Astrocyte of the hippocampus (primary cell): ENCODE measurements at regions not wholly inside any gene's neighbourhood (a gene's known extent, or its start where the extent isn't known, plus 50 kb on each side); places are given as distances from the start of the nearest gene placed in this dataset.

Experiments used
- DNase-seq: peaks from one replicate; pipeline ENCODE4 v3.0.0; 2011; ENCODE audit warnings: low read depth, low spot score

GRCh38 chr4:137206781-137207180 lies 325.5 kb downstream of the PCDH18 start:
- no peak for DNase-seq

GRCh38 chr4:137203601-137204000 lies 328.7 kb downstream of the PCDH18 start:
- peak; percentile 37 for DNase-seq

GRCh38 chr4:137200322-137200721 lies 332.0 kb downstream of the PCDH18 start:
- DNase-seq, result no peak

GRCh38 chr4:137198791-137199190 lies 333.5 kb downstream of the PCDH18 start:
- DNase-seq, result no peak

GRCh38 chr4:137194670-137195069 lies 337.6 kb downstream of the PCDH18 start:
- DNase-seq, result no peak

GRCh38 chr4:137193564-137193963 lies 338.7 kb downstream of the PCDH18 start:
- no peak for DNase-seq

GRCh38 chr4:137181293-137181899 lies 350.9 kb downstream of the PCDH18 start:
- DNase-seq, result no peak

GRCh38 chr4:137180349-137180748 lies 351.9 kb downstream of the PCDH18 start:
- DNase-seq, result no peak

- DNase-seq, result no peak
Measured at GRCh38 chr4:137156807-137157206, 375.5 kb downstream of the PCDH18 start.

- DNase-seq, result peak; percentile 15
Measured at GRCh38 chr4:137156054-137156453, 376.2 kb downstream of the PCDH18 start.

GRCh38 chr4:137131201-137131600 lies 401.1 kb downstream of the PCDH18 start:
- no peak for DNase-seq

GRCh38 chr4:137129845-137130244 lies 402.4 kb downstream of the PCDH18 start:
- DNase-seq, result no peak

GRCh38 chr4:137129441-137129840 lies 402.9 kb downstream of the PCDH18 start:
- DNase-seq, result no peak

GRCh38 chr4:137125011-137125410 lies 407.3 kb downstream of the PCDH18 start:
- peak; percentile 10 for DNase-seq

GRCh38 chr4:137124278-137124932 lies 407.9 kb downstream of the PCDH18 start:
- peak; percentile 68 for DNase-seq

- DNase-seq, result no peak
Measured at GRCh38 chr4:137122876-137123275, 409.4 kb downstream of the PCDH18 start.

GRCh38 chr4:137116144-137116543 lies 416.1 kb downstream of the PCDH18 start:
- no peak for DNase-seq

GRCh38 chr4:137106733-137107132 lies 425.6 kb downstream of the PCDH18 start:
- no peak for DNase-seq

- no peak for DNase-seq
Measured at GRCh38 chr4:137106287-137106686, 426.0 kb downstream of the PCDH18 start.

- no peak for DNase-seq
Measured at GRCh38 chr4:137090951-137091350, 441.3 kb downstream of the PCDH18 start.

GRCh38 chr4:137083571-137084135 lies 448.6 kb downstream of the PCDH18 start:
- peak; percentile 13 for DNase-seq

GRCh38 chr4:137082061-137082460 lies 450.2 kb downstream of the PCDH18 start:
- DNase-seq, result no peak

- no peak for DNase-seq
Measured at GRCh38 chr4:137076908-137077307, 455.4 kb downstream of the PCDH18 start.
